ENCODE measurements at regions not wholly inside any gene's neighbourhood (a gene's known extent, or its start where the extent isn't known, plus 50 kb on each side); places are given as distances from the start of the nearest gene placed in this dataset.

DNA sequence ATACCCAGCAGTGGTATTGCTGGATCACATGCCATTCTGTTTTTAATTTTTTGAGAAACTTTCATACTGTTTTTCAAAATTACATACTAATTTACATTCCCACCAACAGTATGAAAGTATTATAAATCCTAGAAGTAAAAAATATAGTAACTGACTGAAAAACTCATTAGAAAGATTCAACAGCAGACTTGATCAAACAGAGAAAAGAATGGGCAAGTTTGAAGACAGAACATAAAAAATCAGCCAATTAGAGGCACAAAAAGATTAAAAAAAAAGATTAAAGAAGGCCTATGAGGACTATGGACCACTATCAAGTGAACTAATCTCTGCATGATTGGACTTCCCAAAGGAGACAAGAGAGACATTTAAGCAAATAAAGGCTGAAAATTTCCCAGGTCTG, 144.0 kb upstream of the GRIK2 start:
- H2BK15ac ChIP-seq (ENCODE audit: low read depth, low read length) = no peak overlapping the region
- H3K79me1 ChIP-seq (ENCODE audit: insufficient read depth, low read depth, low read length, poor library complexity, severe bottlenecking) = no peaks in the 10 kb centered on the region
- H4K91ac ChIP-seq (ENCODE audit: insufficient read length, low read depth, low read length) = no peak overlapping the region
- Mint-ChIP-seq H3K27ac (no peak overlapping the region), H3K4me3 (no peak overlapping the region), H3K9me3 (peaks cover 17 to 26% of the 10 kb centered on the region in 2 experiments), H3K4me1 (no peaks in the 10 kb centered on the region), H3K27me3 (ENCODE audit: low read depth) (no peaks in the 10 kb centered on the region), H3K36me3 (ENCODE audit: insufficient read depth in 1 of 3, low read depth in 3 of 3) (peaks cover 0 to 10% (median 10%) of the 10 kb centered on the region in 3 experiments; a peak in 3 of 7 replicates)
- no peak for TF ChIP-seq CTCF (conservative IDR thresholded peaks at IDR 0.05)
- H3K27ac ChIP-seq (ENCODE audit: insufficient read length, low read depth, low read length) = no peak overlapping the region
- no peak overlapping the region for H2BK5ac ChIP-seq (ENCODE audit: insufficient read length, low read length)
- no peak overlapping the region for H4K5ac ChIP-seq (ENCODE audit: insufficient read length, low read depth, low read length)
- H3K79me2 ChIP-seq (ENCODE audit: insufficient read depth, low read length) = no peaks in the 10 kb centered on the region
- H3K23me2 ChIP-seq (ENCODE audit: insufficient read length, low read depth, low read length, poor library complexity, severe bottlenecking) = no peaks in the 10 kb centered on the region
- no peak overlapping the region for H2BK12ac ChIP-seq (ENCODE audit: insufficient read length, low read depth, low read length)
- no peak overlapping the region for H2AFZ ChIP-seq (ENCODE audit: low read length)
- no peak overlapping the region for H3K4ac ChIP-seq (ENCODE audit: low read depth, low read length)
- no peak overlapping the region for H3K14ac ChIP-seq (ENCODE audit: insufficient read depth, low read length)
- no peaks in the 10 kb centered on the region for H3K27me3 ChIP-seq (ENCODE audit: insufficient read depth, low read length)
- H2AK5ac ChIP-seq (ENCODE audit: insufficient read length, low read length) = no peak overlapping the region
- no peak overlapping the region for H3K4me2 ChIP-seq (ENCODE audit: insufficient read depth, insufficient read length, low read length)
- H3K4me1 ChIP-seq (ENCODE audit: insufficient read depth, low read length) = no peaks in the 10 kb centered on the region
- DNase-seq = no peak
- H4K8ac ChIP-seq (replicated peaks; ENCODE audit: insufficient read length, low read depth, low read length) = no peak overlapping the region
- H2BK120ac ChIP-seq (ENCODE audit: low read depth, low read length, poor library complexity, severe bottlenecking) = no peak overlapping the region
- H3K56ac ChIP-seq (ENCODE audit: insufficient read length, low read depth, low read length) = no peak overlapping the region
- H3K23ac ChIP-seq (ENCODE audit: insufficient read length, low read depth, low read length) = no peak overlapping the region
- no peak overlapping the region for H3T11ph ChIP-seq (ENCODE audit: low read length)
- no peaks in the 10 kb centered on the region for H3K9me3 ChIP-seq (ENCODE audit: control insufficient read depth, low read depth, low read length)
- H4K20me1 ChIP-seq (ENCODE audit: control insufficient read depth, insufficient read depth, insufficient read length) = no peaks in the 10 kb centered on the region
- H2BK20ac ChIP-seq (ENCODE audit: low read depth, low read length, poor library complexity, severe bottlenecking) = no peak overlapping the region
- H3K9ac ChIP-seq (ENCODE audit: extremely low read depth, insufficient read length, low read length) = no peak overlapping the region
- no peak overlapping the region for H3K18ac ChIP-seq (ENCODE audit: insufficient read length, low read depth, low read length)

Data from H9 (cell line).